ENCODE measurements at regions not wholly inside any gene's neighbourhood (a gene's known extent, or its start where the extent isn't known, plus 50 kb on each side); places are given as distances from the start of the nearest gene placed in this dataset.
"Not testable (repeated sequence)": the region's sequence is repeated elsewhere in the genome, so short reads cannot be mapped to it uniquely, and the experiment has no call there.

DNA sequence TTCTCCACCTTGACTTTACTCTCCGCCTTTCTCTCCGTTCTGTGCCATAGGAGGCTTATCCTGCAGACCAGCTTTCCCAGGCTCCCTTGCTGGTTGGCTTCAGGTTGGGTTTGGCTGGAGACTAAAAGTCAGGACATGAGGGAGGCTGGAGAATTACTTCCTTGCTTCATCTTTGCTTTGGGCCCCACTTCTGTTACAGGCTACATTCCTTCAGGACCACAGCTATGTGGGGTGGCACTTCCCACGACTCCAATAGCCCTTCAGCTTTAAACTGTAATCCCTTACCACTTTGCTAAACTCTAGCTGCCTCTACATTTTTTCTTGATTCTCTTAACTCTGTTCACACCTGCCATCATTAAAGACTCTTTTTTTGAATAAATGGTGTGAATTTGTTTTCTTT, 186.7 kb upstream of the NR4A3 start:
- DNase-seq: no peak

DNA sequence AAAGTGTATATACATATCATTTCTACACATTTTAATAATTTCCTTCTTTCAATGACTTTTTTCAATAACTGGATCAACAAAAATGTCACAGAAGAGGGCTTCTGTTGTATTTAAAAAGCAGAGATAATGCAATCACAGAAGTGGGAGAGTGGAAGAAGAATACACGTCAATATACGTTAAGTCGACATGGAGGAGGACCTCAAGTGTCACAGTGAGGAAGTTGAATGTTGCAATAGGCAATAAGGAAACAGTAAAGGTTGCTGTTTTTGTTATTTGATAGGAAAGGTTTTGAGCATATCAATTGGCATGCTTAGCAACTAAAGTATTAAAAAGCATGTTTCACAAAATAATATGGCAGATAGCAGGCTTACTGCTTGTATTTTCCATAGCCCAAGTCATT, 184.0 kb upstream of the NR4A3 start:
- no peak for DNase-seq

GRCh38 chr9:99638971-99639370, 182.7 kb upstream of the NR4A3 start:
- no peak for DNase-seq

- no peak for DNase-seq
Observed at GRCh38 chr9:99647604-99648003, 174.1 kb upstream of the NR4A3 start.

GRCh38 chr9:99650187-99650874, 171.4 kb upstream of the NR4A3 start:
- DNase-seq: no peak

DNA sequence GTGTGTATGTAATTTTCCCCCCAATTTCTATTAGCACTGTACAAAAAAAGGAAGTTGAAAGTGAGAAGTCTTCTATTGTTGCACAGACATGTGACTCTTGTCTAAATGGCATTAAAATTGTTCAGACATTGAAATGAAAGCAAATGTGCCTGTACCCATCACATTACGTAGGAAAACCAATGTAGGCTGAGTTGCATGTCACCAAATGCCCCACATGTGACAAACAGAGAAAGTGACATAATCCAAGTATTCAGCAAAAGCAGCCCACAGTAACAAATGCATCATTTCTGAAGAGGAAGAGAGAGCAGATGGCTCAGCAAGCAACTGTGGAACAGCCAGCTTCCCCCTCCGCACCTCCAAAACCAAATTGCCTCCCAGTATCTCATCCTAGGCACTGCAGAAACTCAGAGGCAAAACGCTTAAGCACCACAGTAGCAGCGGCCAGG, 161.5 kb upstream of the NR4A3 start:
- DNase-seq: no peak

- DNase-seq: no peak
Observed at GRCh38 chr9:99663297-99663696, 158.4 kb upstream of the NR4A3 start.

GRCh38 chr9:99663856-99664255, 157.8 kb upstream of the NR4A3 start:
- DNase-seq: no peak

DNA sequence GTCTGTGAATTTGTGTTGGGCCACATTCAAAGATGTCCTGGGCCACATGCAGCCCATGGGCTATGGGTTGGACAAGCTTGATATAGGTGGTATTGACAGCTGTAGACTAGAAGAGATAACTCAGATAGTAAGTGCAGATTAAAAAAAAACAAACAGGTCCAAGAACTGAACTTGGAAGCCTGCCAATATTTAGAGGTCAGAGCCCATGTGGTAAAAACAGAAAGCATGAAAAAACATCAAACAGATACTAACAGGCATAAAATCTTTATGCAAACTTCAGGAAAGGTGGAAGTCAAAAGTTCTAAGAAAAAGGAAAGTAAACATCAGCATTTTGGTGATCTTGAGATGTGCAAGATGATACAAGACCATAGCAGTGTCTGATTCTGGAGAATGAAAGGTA, 155.1 kb upstream of the NR4A3 start:
- DNase-seq: no peak

DNA sequence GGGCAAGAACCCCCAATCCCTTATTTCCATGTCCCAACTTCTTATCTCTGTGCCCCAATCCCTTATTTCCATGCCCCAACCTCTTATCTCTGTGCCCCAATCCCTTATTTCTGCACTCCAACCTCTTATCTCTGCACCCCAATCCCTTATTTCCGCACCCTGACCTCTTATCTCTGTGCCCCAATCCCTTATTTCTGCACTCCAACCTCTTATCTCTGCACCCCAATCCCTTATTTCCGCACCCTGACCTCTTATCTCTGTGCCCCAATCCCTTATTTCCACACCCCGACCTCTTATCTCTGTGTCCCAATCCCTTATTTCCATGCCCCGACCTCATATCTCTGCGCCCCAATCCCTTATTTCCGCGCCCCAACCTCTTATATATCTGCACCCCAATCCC, 150.8 kb upstream of the NR4A3 start:
- DNase-seq: not testable (repeated sequence)

DNA sequence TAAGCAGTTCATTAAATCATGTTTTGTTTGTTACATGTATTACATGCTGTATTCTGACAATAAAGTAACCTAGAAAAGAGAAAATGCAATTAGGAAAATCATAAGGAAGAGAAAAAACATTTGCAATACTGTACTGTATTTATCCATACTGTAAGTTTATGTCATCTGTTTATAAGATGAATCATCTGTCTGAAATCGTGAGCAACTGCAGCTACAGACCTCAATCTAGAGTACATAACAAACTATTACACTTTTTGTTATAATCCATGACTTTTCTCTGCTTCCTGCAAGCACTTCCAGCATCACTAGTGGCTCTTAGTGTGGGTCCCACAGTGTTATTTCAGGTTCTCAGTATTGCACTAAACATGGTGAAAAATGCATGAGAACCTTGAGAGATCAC, 144.4 kb upstream of the NR4A3 start:
- no peak for DNase-seq

GRCh38 chr9:99678566-99678965, 143.1 kb upstream of the NR4A3 start:
- DNase-seq: no peak

GRCh38 chr9:99680191-99680590, 141.5 kb upstream of the NR4A3 start:
- no peak for DNase-seq

DNA sequence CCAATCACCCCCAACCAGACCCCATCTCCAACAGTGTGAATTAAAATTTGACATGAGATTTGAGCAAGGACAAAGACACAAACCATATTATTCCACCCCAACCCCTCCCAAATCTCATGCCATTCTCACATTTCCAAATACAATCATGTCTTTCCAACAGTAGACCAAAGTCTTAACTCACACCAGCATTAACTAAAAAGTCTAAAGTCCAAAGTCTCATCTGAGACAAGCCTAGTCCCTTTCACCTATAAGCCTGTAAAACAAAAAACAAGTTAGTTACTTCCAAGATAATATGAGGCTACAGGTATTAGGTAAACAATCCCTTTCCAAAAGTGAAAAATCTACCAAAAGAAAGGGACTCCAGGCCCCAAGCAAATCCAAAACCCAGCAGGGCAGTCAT, 140.6 kb upstream of the NR4A3 start:
- no peak for DNase-seq

GRCh38 chr9:99682378-99682777, 139.3 kb upstream of the NR4A3 start:
- no peak for DNase-seq

GRCh38 chr9:99682870-99683269, 138.8 kb upstream of the NR4A3 start:
- no peak for DNase-seq

DNA sequence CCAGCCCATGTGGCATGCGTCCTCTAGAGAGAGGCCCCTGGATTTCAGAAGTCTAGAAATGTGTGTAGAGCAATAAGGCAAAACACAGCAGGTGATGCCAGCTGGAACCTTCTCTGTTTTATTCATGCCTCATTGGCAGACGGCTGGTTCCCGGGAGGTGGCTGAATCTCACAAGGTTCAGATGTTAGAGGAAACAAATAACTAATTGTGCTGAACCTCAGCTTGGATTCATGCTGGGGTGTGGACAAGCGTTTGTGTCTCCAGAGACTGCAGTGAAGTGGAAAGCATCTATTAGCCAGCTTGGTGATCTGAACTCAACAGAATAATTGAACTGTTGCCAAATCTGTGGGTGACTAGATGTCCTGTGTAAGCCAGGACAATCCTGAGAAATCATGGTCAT, 131.1 kb upstream of the NR4A3 start:
- DNase-seq: no peak

DNA sequence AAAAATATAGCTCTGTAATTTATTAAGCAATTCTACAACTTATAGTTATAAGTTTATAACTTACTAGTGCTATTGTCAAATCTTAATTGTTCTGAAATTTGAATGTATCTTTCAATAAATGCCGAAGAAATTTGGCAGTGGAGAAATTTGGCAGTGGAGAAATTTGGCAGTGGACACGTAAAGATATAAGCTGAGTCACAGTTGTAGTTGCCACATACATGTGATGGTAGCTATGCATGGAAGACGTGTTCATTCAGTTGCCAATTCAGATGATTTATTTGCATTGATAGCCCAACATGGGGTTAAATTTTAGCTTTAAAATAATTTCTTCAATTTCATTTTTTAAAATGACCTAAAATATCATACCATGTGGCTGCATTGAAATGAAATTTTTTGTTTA, 127.8 kb upstream of the NR4A3 start:
- DNase-seq: no peak

- DNase-seq: no peak
Observed at GRCh38 chr9:99694393-99694792, 127.3 kb upstream of the NR4A3 start.

DNA sequence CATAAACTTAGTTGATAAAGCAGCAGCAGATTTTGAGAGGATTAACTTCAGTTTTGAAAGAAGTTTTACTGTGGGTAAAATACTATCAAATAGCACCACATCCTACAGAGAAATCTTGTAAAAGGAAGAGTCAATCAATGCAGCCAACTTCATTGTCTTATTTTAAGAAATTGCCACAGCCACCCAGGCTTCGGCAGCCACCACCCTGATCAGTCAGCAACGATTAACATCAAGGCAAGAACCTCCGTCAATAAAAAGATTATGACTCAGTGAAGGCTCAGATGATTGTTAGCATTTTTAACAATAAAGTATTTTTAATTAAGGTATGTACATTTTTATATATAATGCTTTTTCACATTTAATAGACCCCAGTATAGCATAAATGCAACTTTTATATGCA, 122.3 kb upstream of the NR4A3 start:
- no peak for DNase-seq

DNA sequence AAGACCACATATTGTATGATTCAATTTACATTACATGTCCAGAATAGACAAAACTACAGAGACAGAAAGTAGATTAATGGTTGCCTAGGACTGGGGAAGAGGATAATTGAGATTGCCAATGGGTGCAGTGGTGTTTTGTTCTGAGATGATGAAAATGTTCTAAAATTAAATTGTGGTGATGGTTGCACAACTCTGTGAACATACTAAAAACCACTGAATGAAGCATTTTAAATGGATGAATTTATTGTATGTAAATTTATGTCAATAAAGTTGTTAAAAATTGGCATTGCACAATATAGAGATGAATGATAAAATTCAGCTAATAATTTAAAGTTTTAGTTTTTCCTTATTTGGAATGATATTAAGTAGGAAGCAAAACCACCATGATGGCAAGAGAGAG, 109.5 kb upstream of the NR4A3 start:
- DNase-seq: no peak

DNA sequence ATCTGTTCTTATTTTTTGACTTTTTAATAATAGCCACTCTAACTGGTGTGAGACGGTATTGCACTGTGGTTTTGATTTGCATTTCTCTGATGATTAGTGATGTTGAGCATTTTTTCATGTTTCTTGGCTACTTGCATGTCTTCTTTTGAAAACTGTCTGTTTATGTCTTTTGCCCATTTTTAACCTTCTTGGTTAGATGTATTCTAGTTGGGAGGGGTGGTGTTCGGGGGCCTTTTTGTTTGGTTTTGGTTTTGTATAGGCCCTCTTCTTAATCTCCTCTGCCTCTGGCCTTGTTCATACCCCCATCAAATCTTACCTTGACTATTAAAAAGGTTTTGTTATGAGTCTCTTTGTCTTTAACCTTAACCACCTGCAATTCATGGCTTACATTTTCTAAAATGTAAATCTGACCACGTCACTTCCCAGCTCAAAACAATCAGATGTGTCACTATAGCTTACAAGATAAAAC, 107.8 kb upstream of the NR4A3 start:
- no peak for DNase-seq

- DNase-seq: no peak
Observed at GRCh38 chr9:99718631-99719030, 103.1 kb upstream of the NR4A3 start.

DNA sequence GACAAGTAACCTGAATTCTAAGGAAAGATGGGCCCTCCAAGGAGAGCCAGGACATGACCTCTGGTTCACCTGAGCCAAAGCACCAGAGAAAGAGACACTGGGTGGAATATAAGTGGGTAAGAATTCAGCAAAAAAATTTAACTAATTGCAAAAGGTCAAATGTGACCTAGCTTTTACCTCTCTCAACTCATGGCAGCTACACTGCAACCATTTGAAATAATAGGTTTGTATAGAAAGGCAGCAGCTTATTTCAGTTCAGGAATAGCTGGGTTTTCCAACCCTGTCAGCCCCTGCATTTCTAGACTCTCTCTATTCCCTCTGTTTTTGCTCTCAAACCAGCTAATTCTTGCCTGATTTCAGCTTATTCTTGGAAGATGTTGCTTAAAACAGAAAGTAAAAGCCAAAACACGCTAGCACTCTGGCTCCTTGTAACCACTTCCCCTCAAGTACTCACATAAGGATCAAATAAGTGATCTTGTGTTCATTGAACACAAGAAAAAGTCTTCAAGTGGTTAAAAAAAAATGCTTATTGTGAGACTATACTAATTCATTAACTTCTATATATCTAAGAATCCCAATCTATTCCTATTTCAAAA, 101.1 kb upstream of the NR4A3 start:
- DNase-seq: no peak

- DNase-seq: no peak
Observed at GRCh38 chr9:99721898-99722297, 99.8 kb upstream of the NR4A3 start.
